RWPE2 (cell line): ENCODE measurements at regions not wholly inside any gene's neighbourhood (a gene's known extent, or its start where the extent isn't known, plus 50 kb on each side); places are given as distances from the start of the nearest gene placed in this dataset.

Source experiments
- ATAC-seq: fragments of 200-7000 bp; cut with Tn5 transposase; 3 replicates; pipeline ENCODE4 v1.9.1; 2021; ENCODE audit warnings: low read depth
- DNase-seq: peaks from one replicate; pipeline ENCODE4 v3.0.0-alpha.2; 2020; ENCODE audit warnings: low spot score
- H3K27ac ChIP-seq: fragments of 450-650 bp; 2 replicates; pipeline ENCODE4 v1.5.1; 2017; ENCODE audit warnings: mild to moderate bottlenecking; ENCODE audit not compliant: poor library complexity, severe bottlenecking
- H3K27me3 ChIP-seq: fragments of 250-450 bp; sonication (Bioruptor Pico); 2 replicates; pipeline ENCODE4 v1.5.1; 2021; ENCODE audit warnings: mild to moderate bottlenecking, moderate library complexity; ENCODE audit not compliant: insufficient read depth, poor library complexity, severe bottlenecking
- H3K36me3 ChIP-seq: fragments of 250-450 bp; sonication (Bioruptor Pico); 2 replicates; pipeline ENCODE4 v1.5.1; 2020; ENCODE audit warnings: low read depth, mild to moderate bottlenecking, moderate library complexity
- H3K4me1 ChIP-seq: fragments of 250-450 bp; sonication (Bioruptor Pico); 2 replicates; pipeline ENCODE4 v1.5.1; 2021; ENCODE audit warnings: mild to moderate bottlenecking, moderate library complexity; ENCODE audit not compliant: insufficient read depth, poor library complexity, severe bottlenecking
- H3K4me3 ChIP-seq: fragments of 250-450 bp; sonication (Bioruptor Pico); 2 replicates; pipeline ENCODE4 v1.5.1; 2021; ENCODE audit warnings: mild to moderate bottlenecking, moderate library complexity; ENCODE audit not compliant: severe bottlenecking
- H3K9me3 ChIP-seq: fragments of 250-450 bp; sonication (Bioruptor Pico); 2 replicates; pipeline ENCODE4 v1.5.1; 2021; ENCODE audit warnings: mild to moderate bottlenecking, moderate library complexity; ENCODE audit not compliant: severe bottlenecking
- CTCF ChIP-seq: fragments of 450-650 bp; IDR thresholded peaks from one replicate; pipeline ENCODE4 v1.5.1; 2017; ENCODE audit warnings: mild to moderate bottlenecking, moderate library complexity; ENCODE audit not compliant: poor library complexity, severe bottlenecking

GRCh38 chr4:57331959-57332358, 221.8 kb upstream of the IGFBP7 start:
- Histone ChIP-seq H3K27ac (no peak overlapping the region), H3K27me3 (no peaks in the 10 kb centered on the region), H3K4me1 (no peaks in the 10 kb centered on the region), H3K9me3 (no peaks in the 10 kb centered on the region), H3K36me3 (no peaks in the 10 kb centered on the region), H3K4me3 (no peak overlapping the region)
- no peak for DNase-seq
- ATAC-seq: no peak
- no peak for TF ChIP-seq CTCF

- ATAC-seq: no peak
- Histone ChIP-seq H3K4me1 (no peaks in the 10 kb centered on the region), H3K27ac (no peak overlapping the region), H3K4me3 (no peak overlapping the region), H3K27me3 (no peaks in the 10 kb centered on the region), H3K9me3 (no peaks in the 10 kb centered on the region), H3K36me3 (no peaks in the 10 kb centered on the region)
- TF ChIP-seq CTCF: no peak
- DNase-seq: no peak
These were observed 219.1 kb upstream of the IGFBP7 start for GRCh38 chr4:57329279-57329678.

GRCh38 chr4:57324673-57325307, 214.6 kb upstream of the IGFBP7 start:
- ATAC-seq (no peak), DNase-seq (no peak)
- Histone ChIP-seq H3K9me3 (no peaks in the 10 kb centered on the region), H3K4me3 (no peak overlapping the region), H3K27ac (no peak overlapping the region), H3K36me3 (no peaks in the 10 kb centered on the region), H3K27me3 (no peaks in the 10 kb centered on the region), H3K4me1 (no peaks in the 10 kb centered on the region)
- TF ChIP-seq CTCF: no peak

GRCh38 chr4:57320849-57321248, 210.7 kb upstream of the IGFBP7 start:
- H3K27ac ChIP-seq: no peak overlapping the region
- ATAC-seq: no peak
- H3K27me3 ChIP-seq: no peaks in the 10 kb centered on the region
- no peak for DNase-seq
- no peaks in the 10 kb centered on the region for H3K4me1 ChIP-seq
- H3K4me3 ChIP-seq: no peak overlapping the region
- no peak for TF ChIP-seq CTCF
- no peaks in the 10 kb centered on the region for H3K9me3 ChIP-seq
- H3K36me3 ChIP-seq: no peaks in the 10 kb centered on the region

GRCh38 chr4:57320217-57320616, 210.0 kb upstream of the IGFBP7 start:
- Histone ChIP-seq H3K27ac (no peak overlapping the region), H3K4me3 (no peak overlapping the region), H3K36me3 (no peaks in the 10 kb centered on the region), H3K9me3 (no peaks in the 10 kb centered on the region), H3K4me1 (no peaks in the 10 kb centered on the region), H3K27me3 (no peaks in the 10 kb centered on the region)
- no peak for TF ChIP-seq CTCF
- ATAC-seq (no peak), DNase-seq (no peak)
